ENCODE measurements at regions not wholly inside any gene's neighbourhood (a gene's known extent, or its start where the extent isn't known, plus 50 kb on each side); places are given as distances from the start of the nearest gene placed in this dataset.

DNA sequence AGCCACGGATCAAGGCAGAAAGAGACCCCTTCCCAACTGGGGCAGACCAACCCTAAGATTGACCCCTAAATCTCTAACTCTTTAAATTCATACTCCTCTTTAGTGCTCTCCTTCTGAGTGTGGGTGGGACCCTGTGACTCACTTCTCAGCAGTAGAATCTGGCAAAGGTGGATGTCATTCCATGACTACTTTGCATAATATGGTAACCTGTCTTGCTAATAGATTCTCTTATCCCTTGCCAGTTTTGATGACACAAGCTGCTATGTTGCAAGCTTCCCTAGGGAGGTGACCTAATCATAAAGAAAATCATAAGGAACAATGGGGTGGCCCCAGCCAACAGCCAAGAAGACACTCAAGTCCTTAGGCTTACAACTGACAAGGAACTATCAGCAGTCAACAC is 155.4 kb upstream of the VWC2 start:
- intact Hi-C loops (cut with DNase I, micrococcal nuclease): no loop called here
- ATAC-seq (ENCODE audit: poor library complexity) (no peak), DNase-seq (no peak)
- POLR2A ChIA-PET: no interaction called here
- H3K4me3 Mint-ChIP-seq: no peak overlapping the region
- Histone ChIP-seq H3K27me3 (ENCODE audit: control insufficient read depth in 1 of 2, insufficient read depth in 2 of 2, low read length in 2 of 2) (no peaks in the 10 kb centered on the region), H3K4me3 (ENCODE audit: low read length) (no peak overlapping the region), H3K27ac (ENCODE audit: low read depth in 1 of 2, low read length in 2 of 2) (no peak overlapping the region), H3K4me1 (ENCODE audit: insufficient read depth, low read length) (no peaks in the 10 kb centered on the region), H3K36me3 (ENCODE audit: insufficient read depth, low read length) (no peaks in the 10 kb centered on the region), H3K9me3 (ENCODE audit: control insufficient read depth in 1 of 2, insufficient read depth in 1 of 2, low read length in 2 of 2) (no peaks in the 10 kb centered on the region)
- H3K36me3 Mint-ChIP-seq (ENCODE audit: low read depth): no peaks in the 10 kb centered on the region
- H3K27me3 Mint-ChIP-seq: no peaks in the 10 kb centered on the region
- H3K4me1 Mint-ChIP-seq (ENCODE audit: low read depth): no peaks in the 10 kb centered on the region
- peaks cover 13% of the 10 kb centered on the region for H3K9me3 Mint-ChIP-seq
- CTCF ChIA-PET: no interaction called here
- H3K27ac Mint-ChIP-seq: no peak overlapping the region
- TF ChIP-seq, protein P1, sequence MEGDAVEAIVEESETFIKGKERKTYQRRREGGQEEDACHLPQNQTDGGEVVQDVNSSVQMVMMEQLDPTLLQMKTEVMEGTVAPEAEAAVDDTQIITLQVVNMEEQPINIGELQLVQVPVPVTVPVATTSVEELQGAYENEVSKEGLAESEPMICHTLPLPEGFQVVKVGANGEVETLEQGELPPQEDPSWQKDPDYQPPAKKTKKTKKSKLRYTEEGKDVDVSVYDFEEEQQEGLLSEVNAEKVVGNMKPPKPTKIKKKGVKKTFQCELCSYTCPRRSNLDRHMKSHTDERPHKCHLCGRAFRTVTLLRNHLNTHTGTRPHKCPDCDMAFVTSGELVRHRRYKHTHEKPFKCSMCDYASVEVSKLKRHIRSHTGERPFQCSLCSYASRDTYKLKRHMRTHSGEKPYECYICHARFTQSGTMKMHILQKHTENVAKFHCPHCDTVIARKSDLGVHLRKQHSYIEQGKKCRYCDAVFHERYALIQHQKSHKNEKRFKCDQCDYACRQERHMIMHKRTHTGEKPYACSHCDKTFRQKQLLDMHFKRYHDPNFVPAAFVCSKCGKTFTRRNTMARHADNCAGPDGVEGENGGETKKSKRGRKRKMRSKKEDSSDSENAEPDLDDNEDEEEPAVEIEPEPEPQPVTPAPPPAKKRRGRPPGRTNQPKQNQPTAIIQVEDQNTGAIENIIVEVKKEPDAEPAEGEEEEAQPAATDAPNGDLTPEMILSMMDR (IDR thresholded peaks at IDR 0.05): no peak

DNA sequence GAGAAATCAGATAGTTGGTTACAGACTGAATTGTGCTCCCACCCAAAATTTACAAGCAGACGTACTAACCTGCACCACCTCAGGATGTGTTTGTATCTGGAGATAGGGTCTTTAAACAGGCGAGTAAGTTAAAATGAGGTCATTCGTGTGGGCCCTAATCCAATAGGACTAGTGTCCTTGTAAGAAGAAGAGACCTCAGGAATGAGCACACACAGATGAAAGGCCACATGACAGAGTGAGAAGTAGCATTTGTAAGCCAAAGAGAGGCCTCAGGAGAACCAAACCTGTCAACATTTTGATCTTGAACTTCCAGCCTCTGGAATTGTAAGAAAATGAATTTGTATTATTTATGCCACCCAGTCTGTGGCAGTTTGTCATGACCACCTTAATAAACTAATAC is 149.5 kb upstream of the VWC2 start:
- H3K36me3 Mint-ChIP-seq (ENCODE audit: low read depth): no peaks in the 10 kb centered on the region
- no peak overlapping the region for H3K4me3 ChIP-seq (ENCODE audit: low read length)
- POLR2A ChIA-PET: no interaction called here
- no peak overlapping the region for H3K27ac ChIP-seq (ENCODE audit: low read depth in 1 of 2, low read length in 2 of 2)
- peaks cover 11% of the 10 kb centered on the region for H3K9me3 Mint-ChIP-seq
- no peaks in the 10 kb centered on the region for H3K4me1 ChIP-seq (ENCODE audit: insufficient read depth, low read length)
- no peak for DNase-seq
- CTCF ChIA-PET: no interaction called here
- no peaks in the 10 kb centered on the region for H3K9me3 ChIP-seq (ENCODE audit: control insufficient read depth in 1 of 2, insufficient read depth in 1 of 2, low read length in 2 of 2)
- H3K4me1 Mint-ChIP-seq (ENCODE audit: low read depth): no peaks in the 10 kb centered on the region
- H3K27ac Mint-ChIP-seq: no peak overlapping the region
- H3K4me3 Mint-ChIP-seq: no peak overlapping the region
- H3K27me3 Mint-ChIP-seq: no peaks in the 10 kb centered on the region
- no peak for ATAC-seq (ENCODE audit: poor library complexity)
- intact Hi-C loops (cut with DNase I, micrococcal nuclease): no loop called here
- TF ChIP-seq, protein P1 (IDR thresholded peaks at IDR 0.05): no peak
- H3K27me3 ChIP-seq (ENCODE audit: control insufficient read depth in 1 of 2, insufficient read depth in 2 of 2, low read length in 2 of 2): no peaks in the 10 kb centered on the region
- no peaks in the 10 kb centered on the region for H3K36me3 ChIP-seq (ENCODE audit: insufficient read depth, low read length)

DNA sequence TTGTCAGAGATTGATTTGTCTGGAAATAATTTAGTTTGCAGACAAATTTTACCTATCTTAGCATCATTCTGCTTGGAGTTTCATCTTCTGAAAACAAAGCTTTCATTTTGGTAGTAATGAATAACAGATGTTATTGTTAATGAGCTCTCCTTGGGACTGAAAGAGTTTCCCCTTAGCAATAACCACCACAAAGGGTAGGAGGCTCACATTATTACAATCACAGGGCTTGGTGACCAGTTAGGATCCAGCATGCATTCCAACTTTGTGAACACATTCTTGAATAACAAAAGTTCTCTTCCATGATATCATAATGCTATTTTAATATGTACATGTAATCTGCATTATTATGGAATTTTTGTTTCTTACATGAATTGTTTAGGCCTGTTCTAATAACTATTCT is 148.8 kb upstream of the VWC2 start:
- Histone ChIP-seq H3K9me3 (ENCODE audit: control insufficient read depth in 1 of 2, insufficient read depth in 1 of 2, low read length in 2 of 2) (no peaks in the 10 kb centered on the region), H3K36me3 (ENCODE audit: insufficient read depth, low read length) (no peaks in the 10 kb centered on the region), H3K27ac (ENCODE audit: low read depth in 1 of 2, low read length in 2 of 2) (no peak overlapping the region), H3K4me1 (ENCODE audit: insufficient read depth, low read length) (no peaks in the 10 kb centered on the region), H3K4me3 (ENCODE audit: low read length) (no peak overlapping the region), H3K27me3 (ENCODE audit: control insufficient read depth in 1 of 2, insufficient read depth in 2 of 2, low read length in 2 of 2) (no peaks in the 10 kb centered on the region)
- Mint-ChIP-seq H3K27ac (no peak overlapping the region), H3K9me3 (peaks cover 11% of the 10 kb centered on the region), H3K27me3 (no peaks in the 10 kb centered on the region), H3K4me1 (ENCODE audit: low read depth) (no peaks in the 10 kb centered on the region), H3K36me3 (ENCODE audit: low read depth) (no peaks in the 10 kb centered on the region), H3K4me3 (no peak overlapping the region)
- CTCF ChIA-PET: no interaction called here
- intact Hi-C loops (cut with DNase I, micrococcal nuclease): no loop called here
- TF ChIP-seq, protein P1 (IDR thresholded peaks at IDR 0.05): no peak
- POLR2A ChIA-PET: no interaction called here
- DNase-seq: no peak
- ATAC-seq (ENCODE audit: poor library complexity): no peak
